Chondrocyte (in vitro differentiated cells): ENCODE measurements at regions not wholly inside any gene's neighbourhood (a gene's known extent, or its start where the extent isn't known, plus 50 kb on each side); places are given as distances from the start of the nearest gene placed in this dataset.

Experiments used
- DNase-seq: peaks from one replicate; pipeline ENCODE4 v3.0.0; 2021; ENCODE audit warnings: mixed read lengths, low spot score
- H3K27ac Mint-ChIP-seq: one replicate; pipeline ENCODE4 v1.8.0; 2021; ENCODE audit warnings: mild to moderate bottlenecking, moderate library complexity, mixed read lengths; ENCODE audit not compliant: unreplicated experiment
- H3K27me3 Mint-ChIP-seq: 2 replicates; pipeline ENCODE4 v1.8.0; 2021; ENCODE audit warnings: low read depth, mixed read lengths
- H3K36me3 Mint-ChIP-seq: 2 replicates; pipeline ENCODE4 v1.8.0; 2021; ENCODE audit warnings: low read depth, mixed read lengths
- H3K4me1 Mint-ChIP-seq: 2 replicates; pipeline ENCODE4 v1.8.0; 2021; ENCODE audit warnings: low read depth, mild to moderate bottlenecking, mixed read lengths
- H3K4me3 Mint-ChIP-seq: one replicate; pipeline ENCODE4 v1.8.0; 2021; ENCODE audit warnings: mild to moderate bottlenecking, moderate library complexity, mixed read lengths; ENCODE audit not compliant: unreplicated experiment
- H3K9me3 Mint-ChIP-seq: 2 replicates; pipeline ENCODE4 v1.8.0; 2021; ENCODE audit warnings: low read depth, mixed read lengths
- CTCF ChIP-seq: fragments of 200-600 bp; sonication (generic); IDR thresholded peaks from 2 replicates; pipeline ENCODE4 v1.5.0; 2021; ENCODE audit warnings: antibody characterized with exemption, mild to moderate bottlenecking, moderate library complexity

- Mint-ChIP-seq H3K36me3 (no peaks in the 10 kb centered on the region), H3K9me3 (peaks cover 9% of the 10 kb centered on the region), H3K4me3 (no peak overlapping the region), H3K27ac (no peak overlapping the region), H3K4me1 (peaks cover 6% of the 10 kb centered on the region), H3K27me3 (peaks cover 1% of the 10 kb centered on the region)
- no peak for DNase-seq
- TF ChIP-seq CTCF = no peak
These were observed 134.1 kb upstream of the C1GALT1 start for GRCh38 chr7:7048213-7048612.

GRCh38 chr7:7051206-7051877 lies 131.0 kb upstream of the C1GALT1 start:
- no peaks in the 10 kb centered on the region for H3K9me3 Mint-ChIP-seq
- peak overlapping the region; percentile 6 for H3K27ac Mint-ChIP-seq
- H3K4me1 Mint-ChIP-seq = peaks cover 6% of the 10 kb centered on the region
- no peak for DNase-seq
- H3K27me3 Mint-ChIP-seq = peaks cover 7% of the 10 kb centered on the region
- no peak overlapping the region for H3K4me3 Mint-ChIP-seq
- no peak for TF ChIP-seq CTCF
- H3K36me3 Mint-ChIP-seq = no peaks in the 10 kb centered on the region

- no peak for TF ChIP-seq CTCF
- DNase-seq = no peak
- no peak overlapping the region for H3K4me3 Mint-ChIP-seq
- peaks cover 6% of the 10 kb centered on the region for H3K4me1 Mint-ChIP-seq
- H3K27ac Mint-ChIP-seq = no peak overlapping the region
- no peaks in the 10 kb centered on the region for H3K36me3 Mint-ChIP-seq
- no peaks in the 10 kb centered on the region for H3K9me3 Mint-ChIP-seq
- H3K27me3 Mint-ChIP-seq = peaks cover 17% of the 10 kb centered on the region
These were observed 128.0 kb upstream of the C1GALT1 start for GRCh38 chr7:7054252-7054830.

GRCh38 chr7:7060828-7061599 lies 121.3 kb upstream of the C1GALT1 start:
- TF ChIP-seq CTCF = no peak
- Mint-ChIP-seq H3K27ac (no peak overlapping the region), H3K36me3 (no peaks in the 10 kb centered on the region), H3K27me3 (peaks cover 10% of the 10 kb centered on the region), H3K4me3 (no peak overlapping the region), H3K4me1 (no peaks in the 10 kb centered on the region), H3K9me3 (no peaks in the 10 kb centered on the region)
- DNase-seq = no peak

- no peak for DNase-seq
- Mint-ChIP-seq H3K4me1 (no peaks in the 10 kb centered on the region), H3K27ac (no peak overlapping the region), H3K9me3 (peaks cover 4% of the 10 kb centered on the region), H3K4me3 (no peak overlapping the region), H3K27me3 (peaks cover 16% of the 10 kb centered on the region), H3K36me3 (no peaks in the 10 kb centered on the region)
- TF ChIP-seq CTCF = no peak
These were observed 104.4 kb upstream of the C1GALT1 start for GRCh38 chr7:7077945-7078344.
